LNCAP (cell line): ENCODE measurements at regions not wholly inside any gene's neighbourhood (a gene's known extent, or its start where the extent isn't known, plus 50 kb on each side); places are given as distances from the start of the nearest gene placed in this dataset.

Source experiments
- TF ChIP-seq, protein P1 (sequence below): fragments of 450-650 bp; IDR thresholded peaks from 2 replicates; pipeline ENCODE4 v1.5.1; 2017; ENCODE audit warnings: mild to moderate bottlenecking

DNA sequence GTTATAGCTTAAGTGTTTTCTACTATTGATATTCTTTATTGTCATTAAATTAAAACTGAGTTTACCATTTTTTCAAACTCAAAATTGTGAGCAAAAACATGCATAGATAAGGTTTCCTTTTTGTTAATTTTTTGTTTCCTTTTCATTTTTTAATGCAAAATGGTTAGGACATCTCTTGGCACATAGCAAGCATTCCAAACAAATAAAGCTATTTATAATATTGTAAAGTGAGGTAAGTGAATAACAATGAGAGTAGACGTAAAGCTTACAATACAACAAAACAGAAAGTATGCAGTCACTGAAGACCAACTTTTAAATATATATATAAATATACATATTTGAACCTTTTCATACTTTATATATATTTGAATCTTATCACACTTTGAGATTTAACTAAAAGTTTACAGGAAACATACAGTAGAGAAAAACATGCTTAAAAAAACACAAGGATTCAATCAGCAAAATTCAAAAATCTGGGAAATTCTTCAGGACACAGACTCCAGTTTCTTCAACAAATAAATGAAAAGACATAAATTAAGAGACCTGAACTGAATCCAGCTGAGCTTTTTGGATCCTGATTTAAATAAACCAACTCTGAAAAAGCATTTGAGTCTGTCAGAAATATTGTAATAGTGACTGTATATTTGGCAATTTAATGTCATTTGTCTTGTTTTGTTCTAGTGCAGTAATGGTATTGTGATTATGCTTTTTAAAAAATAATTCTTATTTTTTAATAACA lies 67.5 kb upstream of the SAMSN1 start:
- TF ChIP-seq, protein P1, sequence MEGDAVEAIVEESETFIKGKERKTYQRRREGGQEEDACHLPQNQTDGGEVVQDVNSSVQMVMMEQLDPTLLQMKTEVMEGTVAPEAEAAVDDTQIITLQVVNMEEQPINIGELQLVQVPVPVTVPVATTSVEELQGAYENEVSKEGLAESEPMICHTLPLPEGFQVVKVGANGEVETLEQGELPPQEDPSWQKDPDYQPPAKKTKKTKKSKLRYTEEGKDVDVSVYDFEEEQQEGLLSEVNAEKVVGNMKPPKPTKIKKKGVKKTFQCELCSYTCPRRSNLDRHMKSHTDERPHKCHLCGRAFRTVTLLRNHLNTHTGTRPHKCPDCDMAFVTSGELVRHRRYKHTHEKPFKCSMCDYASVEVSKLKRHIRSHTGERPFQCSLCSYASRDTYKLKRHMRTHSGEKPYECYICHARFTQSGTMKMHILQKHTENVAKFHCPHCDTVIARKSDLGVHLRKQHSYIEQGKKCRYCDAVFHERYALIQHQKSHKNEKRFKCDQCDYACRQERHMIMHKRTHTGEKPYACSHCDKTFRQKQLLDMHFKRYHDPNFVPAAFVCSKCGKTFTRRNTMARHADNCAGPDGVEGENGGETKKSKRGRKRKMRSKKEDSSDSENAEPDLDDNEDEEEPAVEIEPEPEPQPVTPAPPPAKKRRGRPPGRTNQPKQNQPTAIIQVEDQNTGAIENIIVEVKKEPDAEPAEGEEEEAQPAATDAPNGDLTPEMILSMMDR: no peak

GRCh38 chr21:14609274-14609673 lies 63.2 kb upstream of the SAMSN1 start:
- TF ChIP-seq, protein P1: no peak

DNA sequence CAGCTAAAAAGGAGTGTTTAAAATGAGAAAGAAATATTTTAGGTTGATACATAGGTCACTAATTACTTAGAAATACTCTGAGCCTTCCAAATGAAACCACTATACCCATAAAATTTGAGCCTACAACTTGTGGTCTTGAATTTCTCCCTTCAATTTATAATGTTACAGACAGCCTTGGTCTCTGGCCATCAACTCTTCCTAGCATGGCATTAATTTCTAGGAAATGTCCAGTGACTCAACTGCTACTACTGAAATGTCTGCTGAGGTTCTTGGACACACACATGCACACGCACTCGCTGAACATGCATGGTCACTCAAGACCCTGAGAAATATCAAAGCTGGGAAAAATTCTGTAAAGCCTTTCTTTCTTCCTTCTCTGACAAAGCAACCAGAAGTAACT lies 61.1 kb upstream of the SAMSN1 start:
- TF ChIP-seq, protein P1: no peak

- TF ChIP-seq, protein P1: no peak
Measured at GRCh38 chr21:14603202-14603601, 57.1 kb upstream of the SAMSN1 start.

DNA sequence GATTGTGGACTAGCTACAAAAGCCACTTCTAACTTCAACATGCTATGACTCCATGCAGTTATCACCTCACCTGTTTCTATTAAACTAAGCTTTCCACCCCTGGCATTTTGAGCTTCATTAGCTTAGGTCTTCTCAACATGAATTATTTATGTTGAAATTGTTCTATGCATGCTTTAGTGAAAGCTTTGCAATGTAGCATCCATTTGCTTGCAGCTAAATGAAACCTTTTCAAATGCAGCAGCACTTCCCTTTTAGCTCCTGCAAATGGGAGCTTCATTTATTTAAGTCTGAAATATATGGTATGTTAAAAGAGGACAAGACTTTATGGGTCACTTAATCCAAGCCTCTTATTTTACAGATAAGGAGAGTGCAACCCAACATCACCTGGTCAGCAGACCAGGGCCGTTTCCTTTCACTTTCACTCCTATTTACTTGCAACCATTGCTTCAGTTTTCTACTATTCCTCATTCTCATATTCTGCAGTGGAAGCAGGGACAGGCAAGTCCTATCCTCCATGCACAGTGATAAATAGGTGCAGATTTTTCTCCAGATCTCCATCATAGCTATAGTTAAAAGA lies 56.4 kb upstream of the SAMSN1 start:
- TF ChIP-seq, protein P1: no peak

GRCh38 chr21:14600569-14601297 lies 54.6 kb upstream of the SAMSN1 start:
- TF ChIP-seq, protein P1: no peak

- TF ChIP-seq, protein P1: no peak
Measured at GRCh38 chr21:14598065-14598464, 52.0 kb upstream of the SAMSN1 start.
